D721Med (cell line): ENCODE measurements at regions not wholly inside any gene's neighbourhood (a gene's known extent, or its start where the extent isn't known, plus 50 kb on each side); places are given as distances from the start of the nearest gene placed in this dataset.

Experiments
- DNase-seq: peaks from one replicate; pipeline ENCODE4 v3.0.0; 2011; ENCODE audit warnings: low spot score; ENCODE audit not compliant: insufficient read length
- FAIRE-seq: peaks from 2 replicates; lab custom pipeline; 2011; peaks lifted over from hg19 to GRCh38; lab: Jason Lieb, UNC
- TF ChIP-seq, protein P1 (sequence below): IDR thresholded peaks from 2 replicates; pipeline ENCODE4 v1.5.1; 2012; ENCODE audit warnings: mild to moderate bottlenecking, control low read depth; ENCODE audit not compliant: insufficient read depth; ENCODE audit errors: missing control alignments

DNA sequence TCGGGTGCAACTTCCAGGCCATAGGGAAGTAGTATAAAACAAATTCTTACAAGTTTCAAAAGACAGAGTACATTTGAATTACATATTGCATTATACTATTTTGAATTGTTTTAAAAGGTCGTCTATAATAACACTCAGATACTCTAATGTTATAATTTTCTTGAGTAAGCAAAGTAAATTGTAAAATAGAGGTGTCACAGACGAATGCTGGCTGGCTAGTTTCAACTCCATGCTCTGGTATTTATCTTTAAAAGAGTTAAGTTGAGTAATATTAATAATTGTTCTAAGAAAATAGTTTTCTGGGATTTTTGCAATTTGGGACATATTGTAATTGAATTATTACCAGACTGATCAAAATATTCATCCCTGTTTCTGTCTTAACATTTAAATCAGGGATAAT lies 764.9 kb downstream of the TECRL start:
- FAIRE-seq (no peak), DNase-seq (no peak)
- TF ChIP-seq, protein P1, sequence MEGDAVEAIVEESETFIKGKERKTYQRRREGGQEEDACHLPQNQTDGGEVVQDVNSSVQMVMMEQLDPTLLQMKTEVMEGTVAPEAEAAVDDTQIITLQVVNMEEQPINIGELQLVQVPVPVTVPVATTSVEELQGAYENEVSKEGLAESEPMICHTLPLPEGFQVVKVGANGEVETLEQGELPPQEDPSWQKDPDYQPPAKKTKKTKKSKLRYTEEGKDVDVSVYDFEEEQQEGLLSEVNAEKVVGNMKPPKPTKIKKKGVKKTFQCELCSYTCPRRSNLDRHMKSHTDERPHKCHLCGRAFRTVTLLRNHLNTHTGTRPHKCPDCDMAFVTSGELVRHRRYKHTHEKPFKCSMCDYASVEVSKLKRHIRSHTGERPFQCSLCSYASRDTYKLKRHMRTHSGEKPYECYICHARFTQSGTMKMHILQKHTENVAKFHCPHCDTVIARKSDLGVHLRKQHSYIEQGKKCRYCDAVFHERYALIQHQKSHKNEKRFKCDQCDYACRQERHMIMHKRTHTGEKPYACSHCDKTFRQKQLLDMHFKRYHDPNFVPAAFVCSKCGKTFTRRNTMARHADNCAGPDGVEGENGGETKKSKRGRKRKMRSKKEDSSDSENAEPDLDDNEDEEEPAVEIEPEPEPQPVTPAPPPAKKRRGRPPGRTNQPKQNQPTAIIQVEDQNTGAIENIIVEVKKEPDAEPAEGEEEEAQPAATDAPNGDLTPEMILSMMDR, result no peak

DNA sequence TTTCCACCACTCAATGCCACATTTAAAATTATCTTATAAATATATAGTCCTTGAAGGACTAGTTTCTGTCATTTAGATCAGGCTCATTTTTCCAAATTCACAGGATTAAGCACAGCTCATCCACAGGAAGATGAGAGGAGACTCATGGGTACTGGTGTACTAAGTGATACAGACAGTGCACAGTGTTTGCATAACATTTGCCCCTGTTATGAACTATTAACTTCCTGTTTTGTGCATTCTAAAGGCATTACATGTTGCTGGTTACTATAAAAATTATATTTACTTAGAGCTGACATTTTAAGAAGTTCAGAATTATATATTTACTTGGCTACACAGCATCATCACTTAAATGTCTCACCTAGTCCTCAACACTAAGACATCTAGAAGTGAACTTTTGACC lies 772.0 kb downstream of the TECRL start:
- TF ChIP-seq, protein P1, result no peak
- DNase-seq, result no peak
- FAIRE-seq, result no peak

DNA sequence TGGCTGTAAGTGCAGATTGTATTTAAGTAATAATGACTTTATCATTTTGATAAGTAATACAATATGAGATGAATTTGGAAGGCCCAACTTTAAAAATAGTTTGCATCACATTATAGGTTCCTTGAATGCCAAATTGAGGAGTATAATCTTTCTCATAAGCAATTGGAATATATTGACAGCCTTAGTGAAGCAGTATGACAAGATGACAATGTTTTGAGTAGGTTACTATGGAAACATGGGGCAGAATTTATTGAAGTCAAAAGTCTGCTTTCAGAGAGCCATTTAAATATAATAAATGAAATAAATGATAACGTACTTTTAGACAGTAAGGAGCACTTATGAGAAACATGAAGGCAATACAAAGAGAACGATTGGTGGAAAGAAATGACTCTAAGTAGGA lies 776.4 kb downstream of the TECRL start:
- TF ChIP-seq, protein P1, result no peak
- FAIRE-seq, result no peak

DNA sequence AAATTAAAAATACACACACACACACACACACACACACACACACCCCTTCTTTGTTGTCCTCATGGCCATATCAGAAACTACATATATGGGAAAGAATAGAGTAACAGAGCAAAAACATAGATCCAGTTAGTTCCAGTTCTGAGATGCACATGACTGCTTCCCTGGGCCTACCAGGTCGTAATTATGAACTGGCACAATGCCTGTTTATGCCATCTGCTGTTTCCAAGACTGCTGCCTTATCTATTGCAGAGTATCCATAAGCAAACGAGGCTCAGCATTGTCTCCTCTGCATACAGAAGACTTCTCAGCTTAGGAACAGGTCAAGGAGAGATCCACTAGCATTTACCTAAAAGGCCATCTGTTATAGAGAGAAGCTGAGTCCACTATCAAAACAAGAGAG lies 789.0 kb downstream of the TECRL start:
- TF ChIP-seq, protein P1, result no peak
- FAIRE-seq (no peak), DNase-seq (no peak)

More for the DNA sequence above, 776.4 kb downstream of the TECRL start:
- DNase-seq, result no peak

DNA sequence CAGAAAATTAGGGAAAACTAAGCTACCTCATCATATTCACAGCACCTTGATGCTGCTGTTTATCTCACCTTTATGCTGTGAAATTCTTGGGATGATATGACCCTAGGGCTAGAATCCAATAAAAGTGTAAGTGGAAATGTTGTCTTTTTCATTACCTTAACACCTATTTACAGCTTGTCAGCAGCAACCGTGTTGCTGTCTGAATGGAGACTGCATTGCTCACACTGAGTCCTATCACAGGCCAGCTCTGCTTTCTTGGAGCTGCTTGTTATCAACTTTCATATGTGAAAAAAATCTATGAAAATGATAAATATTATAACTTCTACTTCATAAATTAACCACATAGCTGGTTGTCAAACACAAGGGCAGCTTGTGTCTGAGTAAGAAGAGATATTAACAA lies 789.5 kb downstream of the TECRL start:
- no peak for FAIRE-seq
- DNase-seq, result no peak
- TF ChIP-seq, protein P1, result no peak

DNA sequence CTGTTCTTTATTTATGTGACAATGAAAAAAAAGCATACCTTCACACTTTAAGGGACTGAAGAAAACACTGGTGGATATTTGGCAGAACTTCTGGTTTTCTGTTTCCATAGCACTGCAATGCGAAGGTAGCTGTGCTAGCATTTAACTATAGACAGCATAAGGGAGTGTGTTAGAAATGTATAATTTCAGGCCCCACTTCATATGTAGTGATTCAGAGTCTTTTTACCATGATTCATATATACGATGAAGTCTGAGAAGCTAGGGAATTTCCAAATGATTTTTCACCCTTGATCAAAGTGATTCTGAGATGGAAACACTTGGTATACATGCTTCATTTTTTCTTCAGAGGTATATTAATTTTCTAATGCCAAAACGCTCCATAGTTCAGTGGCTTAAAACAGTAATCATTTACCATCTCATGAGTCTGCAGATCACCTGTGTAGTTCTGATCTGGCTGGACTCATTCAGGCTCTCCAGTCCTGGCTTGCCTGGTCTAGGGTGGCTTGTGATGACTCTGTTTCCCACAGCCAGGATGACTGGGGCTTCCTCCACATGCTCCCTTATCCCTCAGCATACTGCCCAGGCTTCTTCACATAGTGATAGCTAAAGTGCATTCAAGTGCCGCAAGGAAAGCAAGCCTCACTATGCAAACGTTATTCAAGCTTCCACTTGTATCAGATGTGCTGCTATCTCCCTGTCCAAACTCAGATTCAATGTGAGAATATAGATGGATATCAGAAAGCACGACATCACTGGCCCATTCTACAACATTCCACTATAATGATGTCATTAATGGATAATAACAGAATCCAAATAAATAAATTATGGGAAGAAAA lies 790.1 kb downstream of the TECRL start:
- FAIRE-seq (no peak), DNase-seq (no peak)
- TF ChIP-seq, protein P1, result no peak

DNA sequence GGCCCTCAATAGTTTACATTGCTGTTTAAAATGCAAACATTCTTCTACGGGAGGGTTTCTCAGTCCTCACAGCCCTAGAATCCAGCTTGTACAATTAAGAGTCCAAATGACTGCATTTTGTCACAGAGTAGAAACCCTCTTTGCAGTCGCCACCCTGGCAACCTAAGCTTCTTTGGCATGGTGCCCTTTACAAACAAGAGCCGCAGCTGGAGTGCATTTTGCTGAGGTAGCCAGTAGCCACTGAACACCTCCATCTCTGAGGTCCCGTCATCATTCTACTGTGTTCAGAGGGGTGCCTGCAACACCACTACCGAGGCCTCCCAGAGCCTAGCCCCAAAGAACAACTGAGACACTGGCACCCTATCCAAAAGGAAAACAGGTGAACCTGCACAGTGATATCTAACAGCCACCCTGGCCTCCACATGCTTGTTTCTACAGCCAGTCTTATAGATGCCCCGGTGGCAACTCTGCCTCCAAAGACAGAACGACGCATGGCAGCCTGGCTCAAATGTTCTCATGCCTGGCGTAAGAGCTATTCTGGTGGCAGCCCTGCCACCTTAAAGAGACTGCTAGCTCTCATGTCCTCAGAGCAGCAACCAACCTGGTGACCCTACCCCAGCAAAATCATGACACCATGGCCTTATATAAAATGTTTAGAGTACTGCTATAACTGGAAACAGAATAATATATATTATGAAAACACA lies 801.9 kb downstream of the TECRL start:
- FAIRE-seq, result no peak
- DNase-seq, result no peak
- TF ChIP-seq, protein P1, result no peak
